ENCODE measurements at regions not wholly inside any gene's neighbourhood (a gene's known extent, or its start where the extent isn't known, plus 50 kb on each side); places are given as distances from the start of the nearest gene placed in this dataset.

DNA sequence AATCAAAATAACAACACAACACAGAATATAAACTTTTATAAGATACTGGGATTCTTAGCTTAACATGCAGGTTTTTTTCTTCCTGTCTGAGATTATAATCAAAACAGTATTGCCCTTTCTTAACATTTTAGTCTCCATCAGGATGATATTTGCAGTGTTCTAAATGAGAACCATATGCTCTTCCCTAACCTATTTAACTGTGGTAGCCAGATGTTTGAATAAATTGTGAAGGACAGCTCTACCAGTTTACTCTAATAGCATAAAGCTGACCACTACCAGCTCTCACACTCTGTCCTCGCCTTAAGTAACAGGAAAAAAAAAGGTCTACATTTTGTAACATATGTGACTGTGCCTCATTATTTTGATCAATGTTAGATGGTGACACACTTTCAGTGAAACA lies 618.7 kb upstream of the SGCG start:
- TF ChIP-seq, protein P1, sequence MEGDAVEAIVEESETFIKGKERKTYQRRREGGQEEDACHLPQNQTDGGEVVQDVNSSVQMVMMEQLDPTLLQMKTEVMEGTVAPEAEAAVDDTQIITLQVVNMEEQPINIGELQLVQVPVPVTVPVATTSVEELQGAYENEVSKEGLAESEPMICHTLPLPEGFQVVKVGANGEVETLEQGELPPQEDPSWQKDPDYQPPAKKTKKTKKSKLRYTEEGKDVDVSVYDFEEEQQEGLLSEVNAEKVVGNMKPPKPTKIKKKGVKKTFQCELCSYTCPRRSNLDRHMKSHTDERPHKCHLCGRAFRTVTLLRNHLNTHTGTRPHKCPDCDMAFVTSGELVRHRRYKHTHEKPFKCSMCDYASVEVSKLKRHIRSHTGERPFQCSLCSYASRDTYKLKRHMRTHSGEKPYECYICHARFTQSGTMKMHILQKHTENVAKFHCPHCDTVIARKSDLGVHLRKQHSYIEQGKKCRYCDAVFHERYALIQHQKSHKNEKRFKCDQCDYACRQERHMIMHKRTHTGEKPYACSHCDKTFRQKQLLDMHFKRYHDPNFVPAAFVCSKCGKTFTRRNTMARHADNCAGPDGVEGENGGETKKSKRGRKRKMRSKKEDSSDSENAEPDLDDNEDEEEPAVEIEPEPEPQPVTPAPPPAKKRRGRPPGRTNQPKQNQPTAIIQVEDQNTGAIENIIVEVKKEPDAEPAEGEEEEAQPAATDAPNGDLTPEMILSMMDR (IDR thresholded peaks at IDR 0.05; ENCODE audit: insufficient read depth, low read depth, low read length): no peak
- TF ChIP-seq EZH2 (IDR thresholded peaks at IDR 0.05; ENCODE audit: insufficient read depth, low read length): no peak
